Spinal cord (tissue), 9 donors: ENCODE measurements at regions not wholly inside any gene's neighbourhood (a gene's known extent, or its start where the extent isn't known, plus 50 kb on each side); places are given as distances from the start of the nearest gene placed in this dataset.

Experiments used
- DNase-seq, 6 donors: peaks; one replicate each; pipeline versions ENCODE4 v3.0.0 to v3.0.0-alpha.2; 2013 to 2015; ENCODE audit warnings: low spot score in 6 of 6, low read depth in 4 of 6
- H3K27ac ChIP-seq: one replicate; pipeline ENCODE4 v1.5.1; 2013; ENCODE audit warnings: low read depth, low read length, control low read depth
- H3K27me3 ChIP-seq: one replicate; pipeline ENCODE4 v1.6.1; 2013; ENCODE audit warnings: low read length; ENCODE audit not compliant: control insufficient read depth, insufficient read depth
- H3K36me3 ChIP-seq: one replicate; pipeline ENCODE4 v1.6.1; 2013; ENCODE audit warnings: low read length; ENCODE audit not compliant: control insufficient read depth, insufficient read depth
- H3K4me1 ChIP-seq: one replicate; pipeline ENCODE4 v1.6.1; 2013; ENCODE audit warnings: low read length; ENCODE audit not compliant: control insufficient read depth, insufficient read depth
- H3K4me3 ChIP-seq: one replicate; pipeline ENCODE4 v1.5.1; 2013; ENCODE audit warnings: low read depth, low read length, control low read depth
- H3K9me3 ChIP-seq: one replicate; pipeline ENCODE4 v1.6.1; 2013; ENCODE audit warnings: low read length; ENCODE audit not compliant: control insufficient read depth, insufficient read depth
- WGBS: methylation state at CpG from one replicate; pipeline ENCODE4 v1.1.5; 2013; ENCODE audit warnings: missing lambda C conversion rate; ENCODE audit not compliant: insufficient coverage; 5-methylcytosine and 5-hydroxymethylcytosine counted together
- donor health status: healthy.

- H3K27ac ChIP-seq = no peak overlapping the region
- H3K4me1 ChIP-seq = no peaks in the 10 kb centered on the region
- no peaks in the 10 kb centered on the region for H3K27me3 ChIP-seq
- WGBS = no CpG with 5 or more reads among the region's 2 CpGs
- no peak overlapping the region for H3K4me3 ChIP-seq
- no peaks in the 10 kb centered on the region for H3K9me3 ChIP-seq
- H3K36me3 ChIP-seq = no peaks in the 10 kb centered on the region
- DNase-seq = peak in 2 of 6 donors; percentile 57 to 72
Observed at GRCh38 chr2:168369031-168369430, 87.0 kb upstream of the CERS6 start.

GRCh38 chr2:168371273-168372019 is 84.6 kb upstream of the CERS6 start:
- no peak for DNase-seq
- Histone ChIP-seq H3K4me3 (no peak overlapping the region), H3K36me3 (no peaks in the 10 kb centered on the region), H3K4me1 (no peaks in the 10 kb centered on the region), H3K9me3 (no peaks in the 10 kb centered on the region), H3K27me3 (no peaks in the 10 kb centered on the region), H3K27ac (no peak overlapping the region)
- 100% methylated on average over 3 of the region's 4 CpGs for WGBS

GRCh38 chr2:168373468-168373867 is 82.6 kb upstream of the CERS6 start:
- no CpG with 5 or more reads among the region's 2 CpGs for WGBS

GRCh38 chr2:168375195-168375798 is 80.8 kb upstream of the CERS6 start:
- no peak overlapping the region for H3K4me3 ChIP-seq
- no peaks in the 10 kb centered on the region for H3K4me1 ChIP-seq
- no peaks in the 10 kb centered on the region for H3K36me3 ChIP-seq
- no peaks in the 10 kb centered on the region for H3K9me3 ChIP-seq
- no peak for DNase-seq
- no peak overlapping the region for H3K27ac ChIP-seq
- no peaks in the 10 kb centered on the region for H3K27me3 ChIP-seq

More at GRCh38 chr2:168373468-168373867, 82.6 kb upstream of the CERS6 start:
- H3K9me3 ChIP-seq = no peaks in the 10 kb centered on the region
- H3K27ac ChIP-seq = no peak overlapping the region
- no peak overlapping the region for H3K4me3 ChIP-seq
- no peaks in the 10 kb centered on the region for H3K36me3 ChIP-seq
- H3K4me1 ChIP-seq = no peaks in the 10 kb centered on the region
- DNase-seq = no peak
- no peaks in the 10 kb centered on the region for H3K27me3 ChIP-seq

- H3K4me3 ChIP-seq = no peak overlapping the region
- no peak for DNase-seq
- no peaks in the 10 kb centered on the region for H3K36me3 ChIP-seq
- no peaks in the 10 kb centered on the region for H3K4me1 ChIP-seq
- 100% methylated on average over 2 of the region's 7 CpGs for WGBS
- no peaks in the 10 kb centered on the region for H3K27me3 ChIP-seq
- H3K27ac ChIP-seq = no peak overlapping the region
- H3K9me3 ChIP-seq = no peaks in the 10 kb centered on the region
Observed at GRCh38 chr2:168378960-168379669, 77.0 kb upstream of the CERS6 start.

GRCh38 chr2:168380500-168380899 is 75.6 kb upstream of the CERS6 start:
- no CpG with 5 or more reads among the region's 3 CpGs for WGBS
- H3K4me3 ChIP-seq = no peak overlapping the region
- H3K9me3 ChIP-seq = no peaks in the 10 kb centered on the region
- no peak overlapping the region for H3K27ac ChIP-seq
- H3K27me3 ChIP-seq = no peaks in the 10 kb centered on the region
- H3K4me1 ChIP-seq = no peaks in the 10 kb centered on the region
- DNase-seq = no peak
- H3K36me3 ChIP-seq = no peaks in the 10 kb centered on the region

GRCh38 chr2:168392024-168392423 is 64.0 kb upstream of the CERS6 start:
- whole genome bisulfite sequencing = 29% methylated on average over 1 of the region's 2 CpGs
- Histone ChIP-seq H3K4me3 (no peak overlapping the region), H3K36me3 (no peaks in the 10 kb centered on the region), H3K27ac (no peak overlapping the region), H3K9me3 (no peaks in the 10 kb centered on the region), H3K27me3 (no peaks in the 10 kb centered on the region), H3K4me1 (no peaks in the 10 kb centered on the region)
- no peak for DNase-seq

- no peaks in the 10 kb centered on the region for H3K4me1 ChIP-seq
- H3K36me3 ChIP-seq = no peaks in the 10 kb centered on the region
- H3K4me3 ChIP-seq = no peak overlapping the region
- H3K27ac ChIP-seq = no peak overlapping the region
- 80% methylated on average over 1 of the region's 4 CpGs for WGBS
- DNase-seq = no peak
- no peaks in the 10 kb centered on the region for H3K9me3 ChIP-seq
- no peaks in the 10 kb centered on the region for H3K27me3 ChIP-seq
Observed at GRCh38 chr2:168392797-168393196, 63.3 kb upstream of the CERS6 start.

GRCh38 chr2:168394262-168394661 is 61.8 kb upstream of the CERS6 start:
- Histone ChIP-seq H3K36me3 (no peaks in the 10 kb centered on the region), H3K27ac (no peak overlapping the region), H3K4me3 (no peak overlapping the region), H3K4me1 (no peaks in the 10 kb centered on the region), H3K27me3 (no peaks in the 10 kb centered on the region), H3K9me3 (no peaks in the 10 kb centered on the region)
- no peak for DNase-seq

- Histone ChIP-seq H3K36me3 (no peaks in the 10 kb centered on the region), H3K27ac (no peak overlapping the region), H3K27me3 (no peaks in the 10 kb centered on the region), H3K9me3 (no peaks in the 10 kb centered on the region), H3K4me3 (no peak overlapping the region), H3K4me1 (no peaks in the 10 kb centered on the region)
- WGBS = no CpG with 5 or more reads among the region's 2 CpGs
- no peak for DNase-seq
Observed at GRCh38 chr2:168396131-168396530, 59.9 kb upstream of the CERS6 start.
